Gastrocnemius medialis (tissue), 4 donors: ENCODE measurements at regions not wholly inside any gene's neighbourhood (a gene's known extent, or its start where the extent isn't known, plus 50 kb on each side); places are given as distances from the start of the nearest gene placed in this dataset.

Experiments
- POLR2A ChIP-seq, 2 donors: fragments of 450-650 bp; IDR thresholded peaks; one replicate each; pipeline ENCODE4 v1.6.1; 2017; ENCODE audit warnings: antibody characterized with exemption in 2 of 2, mild to moderate bottlenecking in 2 of 2, moderate library complexity in 2 of 2
- TF ChIP-seq, protein P1 (sequence below), 5 experiments: fragments of 450-650 bp in 3 of 5; fragments of 200-600 bp in 2 of 5; sonication (generic) in 2 of 5; IDR thresholded peaks in 4 of 5; conservative IDR thresholded peaks in 1 of 5; 1 replicate in 4 of 5; 2 replicates in 1 of 5; pipeline ENCODE4 v1.5.1; 2016 to 2019; ENCODE audit warnings: antibody characterized with exemption in 5 of 5, mild to moderate bottlenecking in 3 of 5, moderate library complexity in 3 of 5

DNA sequence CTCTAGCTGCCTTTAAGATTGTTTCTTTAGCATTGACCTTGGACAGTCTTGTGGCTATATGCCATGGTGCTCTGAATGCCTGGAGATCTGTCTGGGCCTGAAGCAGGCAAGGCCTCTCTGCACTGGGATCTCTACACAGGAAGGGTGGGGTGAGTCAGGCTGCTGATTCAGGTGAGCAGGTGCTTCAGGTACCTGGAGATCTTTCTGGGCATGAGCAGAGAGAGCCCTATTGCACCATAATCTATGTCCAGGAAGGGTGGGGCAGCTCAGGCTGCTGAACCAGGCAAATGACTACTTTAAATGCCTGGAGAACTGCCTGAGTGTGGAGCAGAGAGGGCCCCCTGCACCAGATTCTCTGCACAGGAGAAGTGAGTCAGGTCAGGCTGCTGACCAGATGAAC, 94.5 kb downstream of the TPBG start:
- TF ChIP-seq, protein P1, sequence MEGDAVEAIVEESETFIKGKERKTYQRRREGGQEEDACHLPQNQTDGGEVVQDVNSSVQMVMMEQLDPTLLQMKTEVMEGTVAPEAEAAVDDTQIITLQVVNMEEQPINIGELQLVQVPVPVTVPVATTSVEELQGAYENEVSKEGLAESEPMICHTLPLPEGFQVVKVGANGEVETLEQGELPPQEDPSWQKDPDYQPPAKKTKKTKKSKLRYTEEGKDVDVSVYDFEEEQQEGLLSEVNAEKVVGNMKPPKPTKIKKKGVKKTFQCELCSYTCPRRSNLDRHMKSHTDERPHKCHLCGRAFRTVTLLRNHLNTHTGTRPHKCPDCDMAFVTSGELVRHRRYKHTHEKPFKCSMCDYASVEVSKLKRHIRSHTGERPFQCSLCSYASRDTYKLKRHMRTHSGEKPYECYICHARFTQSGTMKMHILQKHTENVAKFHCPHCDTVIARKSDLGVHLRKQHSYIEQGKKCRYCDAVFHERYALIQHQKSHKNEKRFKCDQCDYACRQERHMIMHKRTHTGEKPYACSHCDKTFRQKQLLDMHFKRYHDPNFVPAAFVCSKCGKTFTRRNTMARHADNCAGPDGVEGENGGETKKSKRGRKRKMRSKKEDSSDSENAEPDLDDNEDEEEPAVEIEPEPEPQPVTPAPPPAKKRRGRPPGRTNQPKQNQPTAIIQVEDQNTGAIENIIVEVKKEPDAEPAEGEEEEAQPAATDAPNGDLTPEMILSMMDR (IDR thresholded peaks at IDR 0.05 in 4 of 5, conservative IDR thresholded peaks at IDR 0.05 in 1 of 5), result no peak
- TF ChIP-seq POLR2A (IDR thresholded peaks at IDR 0.05), result no peak
